GM21825 (cell line): ENCODE measurements at regions not wholly inside any gene's neighbourhood (a gene's known extent, or its start where the extent isn't known, plus 50 kb on each side); places are given as distances from the start of the nearest gene placed in this dataset.

Source experiments
- ATAC-seq: cut with Tn5 transposase; IDR thresholded peaks from one replicate; pipeline ENCODE4 v1.9.1; 2021; ENCODE audit warnings: mild to moderate bottlenecking, moderate library complexity; ENCODE audit not compliant: unreplicated experiment

- no peak for ATAC-seq
Measured at GRCh38 chr22:47276991-47277390, 514.5 kb downstream of the TBC1D22A start.

GRCh38 chr22:47276450-47276820, 514.0 kb downstream of the TBC1D22A start:
- ATAC-seq, result no peak

DNA sequence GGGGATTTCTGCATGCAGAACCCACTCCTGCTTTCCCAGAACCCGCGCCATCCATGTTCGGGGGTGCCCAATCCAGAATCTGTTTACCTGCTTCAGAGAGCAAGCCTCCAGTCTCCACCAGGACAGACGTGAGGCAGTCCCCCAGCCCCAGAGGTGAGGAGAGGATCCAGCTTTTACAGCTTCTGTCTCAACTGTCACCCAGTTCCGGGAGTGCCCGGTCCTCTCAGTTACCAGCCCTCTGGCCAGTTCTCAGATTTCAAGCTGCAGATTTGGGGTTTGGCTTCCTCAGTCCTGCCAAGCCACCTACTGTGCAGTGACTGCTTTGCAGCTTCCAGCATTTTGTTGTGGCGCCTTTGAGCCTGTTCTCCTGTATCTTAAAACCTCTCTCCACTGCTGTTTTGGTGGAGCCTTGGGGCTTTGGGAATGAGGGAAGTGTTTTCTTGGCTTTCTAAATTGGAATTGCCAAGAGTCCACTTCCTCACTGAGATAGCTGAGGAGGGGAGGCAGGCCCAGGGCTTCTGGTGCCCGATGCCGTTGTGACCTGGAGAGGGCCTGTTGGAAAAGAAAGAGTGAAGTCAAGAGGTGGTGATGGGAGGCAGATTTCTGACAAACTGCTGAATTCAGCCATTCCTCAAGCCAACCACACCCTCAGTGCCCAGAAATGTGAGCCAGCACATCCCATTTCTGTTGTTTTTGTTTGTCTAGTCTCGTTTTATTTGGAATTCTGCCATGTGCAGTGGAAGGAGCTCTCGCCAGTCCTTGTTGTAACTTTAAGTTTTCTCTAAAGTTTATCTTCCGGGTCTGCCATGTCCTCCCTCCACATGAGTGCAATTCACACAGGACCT, 513.4 kb downstream of the TBC1D22A start:
- no peak for ATAC-seq

DNA sequence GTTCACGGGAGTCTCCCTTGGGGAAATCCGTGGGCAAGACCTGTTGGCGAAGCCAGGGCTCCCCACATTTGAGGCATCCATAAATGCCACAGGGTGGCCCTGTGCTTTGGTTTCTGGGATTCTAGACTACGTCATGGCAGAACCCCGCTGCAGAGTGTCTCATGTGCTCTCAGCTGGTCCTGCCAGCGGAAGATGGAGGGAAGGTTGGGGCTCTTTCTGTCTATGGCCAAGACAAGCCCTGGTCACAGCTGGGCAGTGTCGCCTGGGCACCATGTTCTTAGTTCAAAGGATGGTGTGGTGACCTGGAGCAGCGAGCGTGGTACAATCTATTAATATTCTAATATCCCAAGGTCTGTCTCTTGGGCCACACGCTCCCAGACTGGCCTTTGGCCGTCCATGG, 511.7 kb downstream of the TBC1D22A start:
- ATAC-seq, result no peak

DNA sequence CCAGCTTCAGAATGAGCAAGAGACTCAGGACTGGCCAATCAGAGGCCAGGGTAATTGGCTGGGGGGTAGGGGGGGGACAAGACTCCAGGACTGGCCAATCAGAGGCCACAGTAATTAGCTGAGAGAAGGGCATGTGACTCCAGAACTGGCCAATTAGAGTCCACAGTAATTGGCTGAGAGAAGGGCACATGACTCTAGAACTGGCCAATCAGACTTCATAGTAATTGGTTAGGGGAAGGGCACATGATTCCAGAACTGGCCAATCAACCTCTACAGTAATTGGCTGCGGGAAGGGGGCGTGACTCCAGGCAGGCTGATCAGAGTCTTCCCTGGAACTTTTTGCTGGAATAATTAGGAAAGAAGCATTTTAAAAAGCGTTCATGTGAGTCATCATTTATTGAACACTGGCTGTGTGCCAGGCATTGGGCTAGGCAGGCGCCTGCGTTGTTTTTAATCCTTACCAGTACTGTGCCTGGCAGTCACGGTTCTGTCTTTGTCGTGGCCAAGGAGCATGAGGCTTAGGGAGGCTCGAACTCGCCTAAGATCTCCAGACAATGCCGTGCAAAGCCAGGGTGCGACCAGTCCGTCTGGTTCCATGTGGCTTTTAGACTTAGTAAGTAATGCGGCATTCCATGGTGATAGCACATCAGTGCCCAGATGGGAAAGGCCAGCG, 508.1 kb downstream of the TBC1D22A start:
- ATAC-seq, result no peak

- ATAC-seq, result no peak
Measured at GRCh38 chr22:47269516-47270088, 507.2 kb downstream of the TBC1D22A start.

DNA sequence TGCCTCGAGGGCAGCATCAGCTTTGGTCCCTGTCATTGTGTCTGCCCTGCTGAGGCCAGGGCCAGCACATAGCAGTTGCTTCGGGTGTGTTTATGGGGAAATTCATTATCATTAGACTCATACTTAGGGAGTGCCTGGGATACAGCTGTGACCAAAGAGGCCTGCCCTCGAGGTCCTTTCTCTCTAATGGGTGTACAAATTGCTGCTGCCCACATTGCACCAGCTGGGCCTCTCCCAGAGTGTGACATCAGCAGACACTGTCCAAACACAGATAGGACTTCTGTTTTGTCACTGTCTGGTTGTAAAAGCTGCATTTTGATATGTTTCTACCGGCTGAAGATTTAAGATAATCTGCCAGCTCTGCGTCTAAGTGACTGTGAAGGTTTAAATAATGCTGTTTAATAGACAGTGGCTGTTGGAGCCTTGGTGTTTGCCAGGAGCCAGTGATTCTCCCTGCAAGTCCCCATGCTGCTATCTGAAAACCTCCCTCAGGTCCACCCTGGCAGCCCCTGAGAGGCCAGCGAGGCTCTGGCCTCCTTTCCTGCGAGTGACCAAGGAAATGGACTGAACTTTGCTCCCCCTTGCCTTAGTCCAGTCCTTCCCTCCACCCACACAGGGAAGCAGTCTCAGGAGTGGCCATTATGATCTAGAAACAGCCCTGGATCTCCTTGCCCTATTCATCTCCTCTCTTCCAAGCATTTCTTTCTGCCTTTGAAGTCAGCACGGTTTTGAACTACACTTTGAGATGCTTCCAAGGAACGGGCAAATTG, 505.2 kb downstream of the TBC1D22A start:
- ATAC-seq, result no peak

GRCh38 chr22:47266329-47266728, 503.9 kb downstream of the TBC1D22A start:
- ATAC-seq, result no peak

GRCh38 chr22:47260551-47260950, 498.1 kb downstream of the TBC1D22A start:
- ATAC-seq, result no peak

GRCh38 chr22:47259990-47260389, 497.5 kb downstream of the TBC1D22A start:
- ATAC-seq, result no peak

DNA sequence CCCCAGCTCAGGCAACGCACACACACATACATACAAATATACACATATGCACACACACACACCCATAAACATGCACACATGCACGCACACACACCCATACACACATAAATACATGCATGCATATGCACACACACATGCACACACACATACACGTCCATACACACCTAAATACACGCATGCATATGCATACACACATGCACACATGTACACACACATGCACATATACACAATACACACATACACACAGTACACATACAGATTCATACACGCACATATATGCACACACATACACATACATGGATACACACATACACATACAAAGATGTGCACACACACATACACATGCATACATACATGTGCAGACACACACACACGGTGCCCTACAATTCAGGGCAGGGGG, 496.6 kb downstream of the TBC1D22A start:
- no peak for ATAC-seq

GRCh38 chr22:47257976-47258375, 495.5 kb downstream of the TBC1D22A start:
- no peak for ATAC-seq

DNA sequence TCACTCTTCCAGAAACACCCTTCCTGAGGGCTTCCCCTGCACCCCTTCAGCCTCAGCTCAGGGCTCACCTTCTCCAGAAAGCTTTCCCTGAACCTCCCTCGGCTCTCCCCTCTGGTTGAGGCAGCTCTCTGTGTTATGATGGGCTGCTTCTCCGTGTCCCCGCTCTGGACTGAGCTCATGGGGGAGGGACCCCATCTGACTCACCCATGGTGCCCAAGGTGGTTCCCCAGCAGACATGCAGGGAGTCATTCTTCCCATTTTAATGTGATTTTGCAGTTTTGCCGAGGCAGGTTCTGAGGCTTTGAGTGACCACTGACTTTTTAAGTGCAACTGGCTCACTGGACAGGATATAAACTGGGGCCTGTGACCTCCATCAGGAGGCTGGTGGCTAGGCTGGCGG, 495.1 kb downstream of the TBC1D22A start:
- ATAC-seq, result no peak

DNA sequence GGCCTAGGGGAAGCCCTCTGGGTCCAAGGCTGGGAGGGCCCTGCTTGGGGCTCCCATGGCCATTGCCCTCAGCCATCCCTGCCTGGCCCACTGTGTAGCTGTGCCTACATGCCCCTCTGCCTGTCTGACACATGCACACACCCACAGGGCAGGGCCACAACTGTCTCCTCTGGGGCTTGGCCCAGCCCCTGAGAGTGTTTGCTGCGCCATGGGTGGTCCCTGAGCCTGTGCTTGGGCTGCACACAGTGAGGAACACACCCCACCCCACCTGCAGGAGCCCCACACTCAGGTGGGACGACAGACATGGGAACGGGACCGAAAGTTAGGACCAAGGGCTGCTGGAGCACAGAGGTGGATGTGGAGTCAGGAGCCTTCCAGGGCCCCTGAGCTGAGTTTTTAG, 489.5 kb downstream of the TBC1D22A start:
- ATAC-seq, result no peak

GRCh38 chr22:47250995-47251765, 488.7 kb downstream of the TBC1D22A start:
- ATAC-seq, result no peak

DNA sequence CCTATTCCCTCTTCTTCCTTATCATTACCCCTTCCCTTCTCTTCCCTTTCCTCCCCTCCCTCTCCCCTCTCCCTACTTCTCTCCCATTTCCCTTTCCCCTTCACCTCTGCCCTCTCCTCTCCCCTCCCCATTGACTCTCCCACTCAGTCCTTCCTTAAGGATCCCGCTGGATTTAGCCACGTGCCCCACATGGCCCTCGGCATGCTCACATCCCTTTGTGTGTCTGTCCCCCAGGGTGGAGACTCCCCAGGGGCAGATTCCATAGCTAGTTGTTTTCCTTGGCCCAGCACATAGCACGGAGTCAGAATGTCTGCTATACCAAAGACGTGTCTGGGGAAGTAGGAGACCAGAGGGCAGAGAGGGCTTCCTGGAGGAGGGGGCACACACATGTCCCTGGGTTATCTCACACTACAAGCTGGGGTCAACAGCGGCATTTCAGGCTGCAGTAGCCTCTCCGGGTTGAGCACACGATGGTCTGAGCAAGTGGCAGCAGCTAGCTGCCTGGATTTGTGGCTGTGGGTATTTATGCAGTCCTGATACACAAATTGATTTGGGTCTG, 487.0 kb downstream of the TBC1D22A start:
- ATAC-seq, result no peak

GRCh38 chr22:47248925-47249324, 486.5 kb downstream of the TBC1D22A start:
- no peak for ATAC-seq

DNA sequence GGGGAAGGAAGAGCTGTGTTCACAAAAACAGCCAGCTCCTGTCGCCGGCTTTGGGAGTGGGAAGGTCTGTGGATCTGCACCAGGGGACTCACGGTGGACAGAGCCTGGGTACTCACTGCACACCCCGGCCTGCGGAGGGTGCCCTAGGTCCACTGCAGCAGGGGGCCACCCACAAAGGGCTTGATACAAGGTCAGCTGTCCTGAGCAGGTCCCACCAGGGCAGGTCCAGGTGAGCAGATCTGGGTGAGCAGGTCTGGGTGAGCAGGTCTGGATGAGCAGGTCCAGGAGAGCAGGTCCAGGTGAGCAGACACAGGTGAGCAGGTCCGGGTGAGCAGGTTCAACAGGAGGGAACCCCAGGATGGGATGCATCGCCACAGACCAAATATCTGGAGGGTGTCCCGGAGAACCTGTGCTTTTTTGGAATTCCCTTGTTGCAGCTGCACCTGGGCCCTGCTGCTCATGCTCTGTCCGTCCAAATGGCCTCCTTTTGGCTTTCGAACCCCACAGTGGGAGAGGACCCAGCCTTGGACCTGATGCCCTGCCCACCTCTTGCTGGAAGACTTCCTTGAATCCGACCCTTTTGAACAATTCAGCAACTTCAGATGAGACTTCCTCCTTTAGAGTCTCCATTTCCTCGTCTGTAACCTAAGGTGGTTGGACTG, 485.3 kb downstream of the TBC1D22A start:
- no peak for ATAC-seq

- no peak for ATAC-seq
Measured at GRCh38 chr22:47245786-47246185, 483.3 kb downstream of the TBC1D22A start.

GRCh38 chr22:47245286-47245685, 482.8 kb downstream of the TBC1D22A start:
- ATAC-seq, result no peak
